HUES64 (cell line): ENCODE measurements at regions not wholly inside any gene's neighbourhood (a gene's known extent, or its start where the extent isn't known, plus 50 kb on each side); places are given as distances from the start of the nearest gene placed in this dataset.

Experiments used
- H3K27ac ChIP-seq: 2 replicates; pipeline ENCODE4 v1.7.0; 2013; ENCODE audit warnings: low read depth, low read length, inconsistent platforms
- H3K27me3 ChIP-seq: 2 replicates; pipeline ENCODE4 v1.6.1; 2013; ENCODE audit warnings: mild to moderate bottlenecking, low read length; ENCODE audit not compliant: insufficient read depth
- H3K36me3 ChIP-seq: 2 replicates; pipeline ENCODE4 v1.6.1; 2013; ENCODE audit warnings: mild to moderate bottlenecking, low read length; ENCODE audit not compliant: insufficient read depth
- H3K4me1 ChIP-seq: 2 replicates; pipeline ENCODE4 v1.6.1; 2013; ENCODE audit warnings: mild to moderate bottlenecking, low read length, moderate library complexity; ENCODE audit not compliant: insufficient read depth
- H3K4me3 ChIP-seq: 2 replicates; pipeline ENCODE4 v1.5.1; 2013; ENCODE audit warnings: mild to moderate bottlenecking, low read length, moderate library complexity
- H3K9ac ChIP-seq: 2 replicates; pipeline ENCODE4 v1.6.1; 2013; ENCODE audit warnings: mild to moderate bottlenecking, low read depth, low read length
- H3K9me3 ChIP-seq: 2 replicates; pipeline ENCODE4 v1.6.1; 2013; ENCODE audit warnings: low read depth, low read length; ENCODE audit not compliant: insufficient read depth
- WGBS: fragments of 150-250, 120-280 bp; methylation state at CpG from one replicate; pipeline ENCODE4 v1.1.7; 2013; ENCODE audit warnings: missing lambda C conversion rate; 5-methylcytosine and 5-hydroxymethylcytosine counted together

DNA sequence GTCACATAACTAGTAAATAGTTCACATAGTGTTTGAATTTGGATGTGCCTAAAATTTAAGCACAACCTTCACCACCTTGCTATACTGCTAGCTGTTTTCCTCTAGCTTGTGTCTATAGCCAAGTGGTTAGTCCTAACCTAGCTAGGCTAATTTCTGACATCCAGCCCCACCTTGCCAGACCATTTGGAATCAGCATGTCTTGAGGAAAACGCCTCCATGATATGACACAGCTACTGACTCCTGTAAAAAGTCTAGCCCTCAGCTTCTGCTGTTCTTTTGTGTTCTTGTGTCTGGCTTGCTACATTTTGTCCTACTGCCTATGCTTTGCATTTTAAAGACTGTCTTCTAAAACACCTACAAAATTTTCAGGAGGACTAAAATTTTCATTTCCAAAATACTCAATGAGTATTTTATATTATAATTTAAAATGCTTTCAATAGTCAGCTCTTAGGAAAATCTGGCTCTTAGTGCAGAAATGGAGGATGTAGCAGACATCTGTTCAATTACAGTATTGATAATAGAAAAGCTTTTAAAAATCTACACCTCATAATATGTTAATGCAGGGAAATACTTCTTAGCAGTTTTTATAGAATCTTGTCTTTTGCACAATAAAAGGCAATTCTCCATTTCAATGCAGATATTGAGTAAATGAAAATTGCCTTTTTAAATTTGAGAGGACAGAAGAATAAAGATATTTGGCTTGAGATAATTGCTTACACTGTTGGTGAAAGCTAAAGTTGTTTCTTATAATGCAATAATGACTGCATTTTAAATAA is 160.8 kb upstream of the APP start:
- WGBS, result 85% methylated on average over 1 of the region's 1 CpG
- Histone ChIP-seq H3K9me3 (no peaks in the 10 kb centered on the region), H3K4me3 (no peak overlapping the region), H3K36me3 (no peaks in the 10 kb centered on the region), H3K27ac (no peak overlapping the region), H3K27me3 (no peaks in the 10 kb centered on the region), H3K9ac (no peak overlapping the region), H3K4me1 (peaks cover 3% of the 10 kb centered on the region; the same call in 1 of the 2 replicates)

DNA sequence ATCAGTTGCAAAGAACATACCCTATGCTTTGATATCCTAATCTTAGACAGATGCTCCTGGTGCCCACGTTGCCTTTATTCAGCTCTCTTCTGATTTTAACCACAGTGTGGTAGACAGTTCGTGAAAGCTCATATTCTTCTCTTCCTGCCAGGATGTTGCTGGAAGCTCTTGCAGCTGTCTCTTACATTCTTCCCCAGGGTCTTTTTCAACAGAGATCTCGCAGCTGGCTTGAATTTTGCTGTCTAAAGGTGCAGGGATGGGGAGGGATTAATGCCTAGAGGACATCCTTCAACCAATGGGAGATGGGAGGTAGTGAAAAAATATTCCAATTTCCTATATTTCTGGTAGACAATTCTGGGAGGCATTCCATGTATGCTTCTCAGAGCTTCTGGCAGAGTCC is 150.0 kb upstream of the APP start:
- Histone ChIP-seq H3K4me3 (no peak overlapping the region), H3K27ac (no peak overlapping the region), H3K4me1 (no peaks in the 10 kb centered on the region), H3K36me3 (no peaks in the 10 kb centered on the region), H3K9ac (no peak overlapping the region), H3K27me3 (no peaks in the 10 kb centered on the region), H3K9me3 (no peaks in the 10 kb centered on the region)
- 88% methylated on average over 2 of the region's 3 CpGs for WGBS

DNA sequence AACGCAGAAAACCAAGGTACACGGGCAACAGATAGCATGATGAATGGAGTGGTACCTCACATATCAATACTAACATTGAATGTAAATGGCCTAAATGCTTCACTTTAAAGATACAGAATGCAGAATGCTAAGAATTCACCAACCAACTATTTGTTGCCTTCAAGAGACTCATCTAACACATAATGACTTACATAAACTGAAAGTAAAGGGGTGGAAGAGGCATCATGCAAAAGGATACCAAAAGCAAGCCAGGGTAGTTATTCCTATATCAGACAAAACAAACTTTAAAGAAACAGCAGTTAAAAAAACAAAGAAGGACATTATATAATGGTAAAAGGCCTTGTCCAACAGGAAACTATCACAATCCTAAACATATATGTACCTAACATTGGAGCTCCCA is 137.1 kb upstream of the APP start:
- no peak overlapping the region for H3K9ac ChIP-seq
- no peak overlapping the region for H3K27ac ChIP-seq
- 95% methylated on average over 2 of the region's 2 CpGs for WGBS
- no peaks in the 10 kb centered on the region for H3K9me3 ChIP-seq
- H3K4me3 ChIP-seq, result no peak overlapping the region
- no peaks in the 10 kb centered on the region for H3K36me3 ChIP-seq
- H3K4me1 ChIP-seq, result no peaks in the 10 kb centered on the region
- no peaks in the 10 kb centered on the region for H3K27me3 ChIP-seq

DNA sequence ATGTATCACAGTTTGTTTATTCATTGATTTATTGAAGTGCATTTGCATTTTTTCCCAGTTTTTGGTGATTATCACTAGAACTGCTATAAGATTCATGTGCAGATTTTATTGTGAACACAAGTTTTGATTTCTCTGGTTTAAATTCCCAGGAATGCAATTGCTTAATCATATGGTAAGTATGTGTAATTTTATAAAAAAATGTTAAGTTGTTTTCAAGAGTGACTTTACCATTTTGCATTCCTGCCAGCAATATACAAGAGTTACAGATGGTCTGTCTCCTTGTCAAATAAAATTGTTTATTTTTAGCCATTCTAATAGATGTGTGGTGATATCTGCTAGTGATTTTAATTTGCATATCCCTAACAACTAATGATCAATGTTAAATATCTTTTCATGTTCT is 127.3 kb upstream of the APP start:
- no peak overlapping the region for H3K27ac ChIP-seq
- no peak overlapping the region for H3K9ac ChIP-seq
- no peak overlapping the region for H3K4me3 ChIP-seq
- H3K36me3 ChIP-seq, result no peaks in the 10 kb centered on the region
- H3K9me3 ChIP-seq, result peaks cover 10% of the 10 kb centered on the region
- H3K27me3 ChIP-seq, result no peaks in the 10 kb centered on the region
- no peaks in the 10 kb centered on the region for H3K4me1 ChIP-seq

GRCh38 chr21:26293141-26293946 is 122.8 kb upstream of the APP start:
- H3K4me3 ChIP-seq, result no peak overlapping the region
- no peak overlapping the region for H3K9ac ChIP-seq
- H3K27me3 ChIP-seq, result no peaks in the 10 kb centered on the region
- H3K27ac ChIP-seq, result no peak overlapping the region
- peaks cover 18% of the 10 kb centered on the region for H3K9me3 ChIP-seq
- H3K36me3 ChIP-seq, result no peaks in the 10 kb centered on the region
- WGBS, result 79% methylated on average over 2 of the region's 3 CpGs
- H3K4me1 ChIP-seq, result no peaks in the 10 kb centered on the region

DNA sequence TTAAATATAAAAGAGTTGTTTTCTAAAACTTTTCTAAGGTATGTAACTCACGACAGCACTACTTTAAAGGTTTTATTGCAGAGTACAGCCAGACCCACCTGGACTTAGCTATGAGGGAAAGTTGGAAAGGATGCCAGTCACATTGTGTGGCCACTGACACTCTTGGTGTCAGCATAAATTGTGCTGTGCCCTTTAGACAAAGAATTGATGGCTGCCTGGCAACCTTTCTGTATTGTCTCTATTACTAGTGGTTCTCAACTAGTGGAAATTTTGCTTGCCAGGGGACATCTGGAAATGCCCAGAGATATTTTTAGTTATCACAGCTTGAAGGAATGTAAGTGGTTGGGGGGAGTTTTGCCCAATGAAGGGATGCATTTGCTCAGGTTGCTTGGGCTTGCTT is 117.5 kb upstream of the APP start:
- H3K4me1 ChIP-seq, result no peaks in the 10 kb centered on the region
- no peaks in the 10 kb centered on the region for H3K36me3 ChIP-seq
- no peak overlapping the region for H3K9ac ChIP-seq
- no peaks in the 10 kb centered on the region for H3K27me3 ChIP-seq
- H3K9me3 ChIP-seq, result 0 out of 2 replicates have a peak, but pooled peaks cover 7% of the 10 kb centered on the region
- WGBS, result 100% methylated on average over 1 of the region's 1 CpG
- no peak overlapping the region for H3K27ac ChIP-seq
- H3K4me3 ChIP-seq, result no peak overlapping the region

GRCh38 chr21:26284531-26284930 is 114.0 kb upstream of the APP start:
- WGBS, result 100% methylated on average over 1 of the region's 1 CpG
- no peaks in the 10 kb centered on the region for H3K9me3 ChIP-seq
- H3K36me3 ChIP-seq, result no peaks in the 10 kb centered on the region
- no peaks in the 10 kb centered on the region for H3K27me3 ChIP-seq
- H3K27ac ChIP-seq, result no peak overlapping the region
- no peak overlapping the region for H3K9ac ChIP-seq
- peaks cover 29% of the 10 kb centered on the region for H3K4me1 ChIP-seq
- H3K4me3 ChIP-seq, result no peak overlapping the region

DNA sequence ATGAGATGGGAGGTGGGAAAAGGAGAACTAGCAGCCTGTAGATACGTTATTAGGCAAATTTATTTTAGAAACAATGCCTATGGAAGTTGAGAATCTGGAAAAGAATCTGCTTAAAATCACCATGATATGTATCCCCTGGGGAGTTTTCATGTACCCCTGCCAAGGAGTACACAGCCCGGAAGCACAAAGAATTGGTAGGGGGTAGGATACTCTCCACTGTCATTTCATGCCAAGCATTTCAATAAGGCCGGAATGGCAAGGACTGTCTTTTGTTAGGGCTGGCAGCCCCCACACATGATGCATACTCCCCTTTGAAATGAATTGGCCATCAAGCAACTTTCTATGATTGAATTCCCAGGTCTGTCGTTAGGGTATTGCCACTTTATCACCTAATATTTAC is 111.5 kb upstream of the APP start:
- Histone ChIP-seq H3K9ac (no peak overlapping the region), H3K9me3 (no peaks in the 10 kb centered on the region), H3K4me3 (no peak overlapping the region), H3K27me3 (no peaks in the 10 kb centered on the region), H3K36me3 (no peaks in the 10 kb centered on the region), H3K27ac (peak overlapping the region; percentile 7; the same call in 1 of the 2 replicates), H3K4me1 (peaks cover 29% of the 10 kb centered on the region)
- WGBS, result 25% methylated on average over 4 of the region's 4 CpGs

GRCh38 chr21:26281506-26281905 is 110.9 kb upstream of the APP start:
- no peaks in the 10 kb centered on the region for H3K36me3 ChIP-seq
- H3K27ac ChIP-seq, result peak overlapping the region; percentile 7; the same call in 1 of the 2 replicates
- H3K9me3 ChIP-seq, result no peaks in the 10 kb centered on the region
- H3K4me1 ChIP-seq, result peaks cover 29% of the 10 kb centered on the region
- H3K4me3 ChIP-seq, result no peak overlapping the region
- 98% methylated on average over 2 of the region's 2 CpGs for WGBS
- no peak overlapping the region for H3K9ac ChIP-seq
- no peaks in the 10 kb centered on the region for H3K27me3 ChIP-seq

DNA sequence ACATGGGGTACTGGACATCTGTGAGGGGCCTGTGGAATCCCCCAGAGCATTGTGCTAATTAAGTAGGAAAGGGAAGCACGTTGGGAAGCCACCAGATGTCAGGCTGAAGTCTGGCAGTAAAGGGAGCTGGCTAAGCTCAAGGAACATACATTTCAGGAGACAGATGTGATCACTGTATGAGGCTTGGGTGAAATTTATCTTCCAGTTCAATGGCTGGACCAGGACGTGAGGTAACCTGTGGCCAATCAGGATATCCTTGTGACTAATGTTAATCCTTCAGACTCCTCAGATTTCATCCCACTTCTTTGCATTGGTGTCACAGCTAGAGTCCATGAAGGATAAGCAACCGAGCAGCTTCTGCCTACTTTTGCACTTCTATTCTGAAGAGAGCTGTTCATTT is 110.2 kb upstream of the APP start:
- WGBS, result 40% methylated on average over 3 of the region's 3 CpGs
- peaks cover 29% of the 10 kb centered on the region for H3K4me1 ChIP-seq
- H3K9ac ChIP-seq, result no peak overlapping the region
- peaks cover 1% of the 10 kb centered on the region; the same call in 1 of the 2 replicates for H3K9me3 ChIP-seq
- no peak overlapping the region for H3K27ac ChIP-seq
- H3K4me3 ChIP-seq, result no peak overlapping the region
- H3K36me3 ChIP-seq, result no peaks in the 10 kb centered on the region
- H3K27me3 ChIP-seq, result no peaks in the 10 kb centered on the region

GRCh38 chr21:26280148-26280547 is 109.6 kb upstream of the APP start:
- H3K36me3 ChIP-seq, result no peaks in the 10 kb centered on the region
- peaks cover 29% of the 10 kb centered on the region for H3K4me1 ChIP-seq
- WGBS, result 98% methylated on average over 5 of the region's 5 CpGs
- H3K4me3 ChIP-seq, result no peak overlapping the region
- H3K27me3 ChIP-seq, result no peaks in the 10 kb centered on the region
- H3K9ac ChIP-seq, result no peak overlapping the region
- H3K27ac ChIP-seq, result no peak overlapping the region
- H3K9me3 ChIP-seq, result peaks cover 7% of the 10 kb centered on the region; the same call in 1 of the 2 replicates
